ENCODE measurements at regions not wholly inside any gene's neighbourhood (a gene's known extent, or its start where the extent isn't known, plus 50 kb on each side); places are given as distances from the start of the nearest gene placed in this dataset.

DNA sequence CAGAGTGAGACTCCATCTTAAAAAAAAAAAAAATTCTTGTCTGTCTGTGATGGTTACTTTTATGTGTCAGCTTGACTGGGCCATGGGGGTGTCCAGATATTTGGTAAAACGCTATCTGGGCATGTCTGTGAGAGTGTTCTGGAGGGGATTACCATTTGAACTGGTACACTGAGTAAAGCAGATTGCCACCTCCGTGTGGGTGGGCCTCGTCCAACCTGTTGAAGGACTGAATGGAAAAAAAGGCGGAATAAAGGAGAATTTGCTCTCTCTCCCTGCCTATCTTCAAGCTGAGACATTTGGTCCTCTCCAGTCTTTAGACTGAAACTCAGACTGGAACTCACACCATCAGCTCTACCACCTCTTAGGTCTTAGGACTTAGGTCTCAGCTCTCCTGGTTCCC is 82.8 kb downstream of the MIS18A start:
- TF ChIP-seq, protein P1, sequence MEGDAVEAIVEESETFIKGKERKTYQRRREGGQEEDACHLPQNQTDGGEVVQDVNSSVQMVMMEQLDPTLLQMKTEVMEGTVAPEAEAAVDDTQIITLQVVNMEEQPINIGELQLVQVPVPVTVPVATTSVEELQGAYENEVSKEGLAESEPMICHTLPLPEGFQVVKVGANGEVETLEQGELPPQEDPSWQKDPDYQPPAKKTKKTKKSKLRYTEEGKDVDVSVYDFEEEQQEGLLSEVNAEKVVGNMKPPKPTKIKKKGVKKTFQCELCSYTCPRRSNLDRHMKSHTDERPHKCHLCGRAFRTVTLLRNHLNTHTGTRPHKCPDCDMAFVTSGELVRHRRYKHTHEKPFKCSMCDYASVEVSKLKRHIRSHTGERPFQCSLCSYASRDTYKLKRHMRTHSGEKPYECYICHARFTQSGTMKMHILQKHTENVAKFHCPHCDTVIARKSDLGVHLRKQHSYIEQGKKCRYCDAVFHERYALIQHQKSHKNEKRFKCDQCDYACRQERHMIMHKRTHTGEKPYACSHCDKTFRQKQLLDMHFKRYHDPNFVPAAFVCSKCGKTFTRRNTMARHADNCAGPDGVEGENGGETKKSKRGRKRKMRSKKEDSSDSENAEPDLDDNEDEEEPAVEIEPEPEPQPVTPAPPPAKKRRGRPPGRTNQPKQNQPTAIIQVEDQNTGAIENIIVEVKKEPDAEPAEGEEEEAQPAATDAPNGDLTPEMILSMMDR (IDR thresholded peaks at IDR 0.05; ENCODE audit: low read depth, low read length) = no peak
- no peak for TF ChIP-seq EZH2phosphoT487 (IDR thresholded peaks at IDR 0.05; ENCODE audit: low read depth)

All from OCI-LY3 (cell line).